Lower leg skin (tissue), 4 donors: ENCODE measurements at regions not wholly inside any gene's neighbourhood (a gene's known extent, or its start where the extent isn't known, plus 50 kb on each side); places are given as distances from the start of the nearest gene placed in this dataset.

Experiments used
- DNase-seq, 2 donors: peaks; one replicate each; pipeline ENCODE4 v3.0.0-alpha.2; 2019; ENCODE audit warnings: low spot score in 2 of 2
- H3K4me3 ChIP-seq: fragments of 200-600 bp; sonication (generic); 2 replicates; pipeline ENCODE4 v1.5.1; 2017; ENCODE audit warnings: mild to moderate bottlenecking, low read depth; ENCODE audit not compliant: poor library complexity, severe bottlenecking
- CTCF ChIP-seq, 3 donors: fragments of 450-650 bp; IDR thresholded peaks; one replicate each; pipeline ENCODE4 v1.5.1; 2016; ENCODE audit warnings: antibody characterized with exemption in 3 of 3, mild to moderate bottlenecking in 3 of 3, moderate library complexity in 2 of 3
- POLR2A ChIP-seq, 2 donors: fragments of 450-650 bp; IDR thresholded peaks; one replicate each; pipeline ENCODE4 v1.6.1; 2016 to 2017; ENCODE audit warnings: antibody characterized with exemption in 2 of 2, mild to moderate bottlenecking in 1 of 2, moderate library complexity in 1 of 2
- WGBS, 2 donors: methylation state at CpG; one replicate each; pipeline ENCODE4 v1.1.5; 2018; 5-methylcytosine and 5-hydroxymethylcytosine counted together
- intact Hi-C: fragments of 100-400 bp; cut with DNase I; formaldehyde crosslinking; loops from one replicate; pipeline ENCODE4 v1.15.0; 2023; ENCODE audit warnings: low total_unique reads

- intact Hi-C loops, result no loop called here
These were observed 99.3 kb downstream of the SLC24A2 start for GRCh38 chr9:19689328-19690101.

GRCh38 chr9:19683715-19684114 is 105.1 kb downstream of the SLC24A2 start:
- no peak overlapping the region for H3K4me3 ChIP-seq

More at GRCh38 chr9:19689328-19690101, 99.3 kb downstream of the SLC24A2 start:
- 56 to 65% methylated on average over 4 of the region's 4 CpGs for WGBS, 2 donors
- no peak for DNase-seq
- TF ChIP-seq CTCF (IDR thresholded peaks at IDR 0.05), result no peak
- H3K4me3 ChIP-seq, result no peak overlapping the region

GRCh38 chr9:19682397-19682796 is 106.4 kb downstream of the SLC24A2 start:
- no peak for DNase-seq
- 76 to 80% methylated on average over 2 of the region's 2 CpGs for WGBS, 2 donors

More at GRCh38 chr9:19683715-19684114, 105.1 kb downstream of the SLC24A2 start:
- 79 to 82% methylated on average over 2 of the region's 2 CpGs for WGBS, 2 donors
- TF ChIP-seq CTCF (IDR thresholded peaks at IDR 0.05) (no peak), POLR2A (IDR thresholded peaks at IDR 0.05) (no peak)
- DNase-seq, result no peak
- intact Hi-C loops, result no loop called here

DNA sequence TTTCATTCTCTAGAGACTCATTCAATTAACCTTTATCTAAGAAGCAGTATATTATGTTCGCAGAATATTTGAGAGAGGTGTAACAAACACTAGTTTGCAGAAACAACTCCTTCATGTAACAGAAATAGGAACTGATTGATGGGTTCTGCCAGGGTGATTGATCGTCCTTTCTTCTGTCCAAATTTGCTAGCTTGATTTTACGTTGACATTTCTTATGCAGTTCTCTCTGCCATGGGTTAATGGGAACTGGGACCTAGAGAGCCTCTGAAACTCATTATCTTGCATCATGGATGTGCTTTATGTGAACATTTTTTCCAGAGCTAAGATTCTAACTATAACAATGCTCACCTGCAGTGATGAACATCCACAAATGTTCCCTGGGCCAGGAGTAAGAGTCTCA is 107.0 kb downstream of the SLC24A2 start:
- DNase-seq, result no peak
- 87 to 90% methylated on average over 3 of the region's 3 CpGs for WGBS, 2 donors
- H3K4me3 ChIP-seq, result no peak overlapping the region
- no peak for TF ChIP-seq POLR2A (IDR thresholded peaks at IDR 0.05)
- TF ChIP-seq CTCF (IDR thresholded peaks at IDR 0.05), result no peak
- intact Hi-C loops, result no loop called here

More at GRCh38 chr9:19682397-19682796, 106.4 kb downstream of the SLC24A2 start:
- no peak for TF ChIP-seq POLR2A (IDR thresholded peaks at IDR 0.05)
- TF ChIP-seq CTCF (IDR thresholded peaks at IDR 0.05), result no peak
- H3K4me3 ChIP-seq, result no peak overlapping the region
- intact Hi-C loops, result no loop called here

DNA sequence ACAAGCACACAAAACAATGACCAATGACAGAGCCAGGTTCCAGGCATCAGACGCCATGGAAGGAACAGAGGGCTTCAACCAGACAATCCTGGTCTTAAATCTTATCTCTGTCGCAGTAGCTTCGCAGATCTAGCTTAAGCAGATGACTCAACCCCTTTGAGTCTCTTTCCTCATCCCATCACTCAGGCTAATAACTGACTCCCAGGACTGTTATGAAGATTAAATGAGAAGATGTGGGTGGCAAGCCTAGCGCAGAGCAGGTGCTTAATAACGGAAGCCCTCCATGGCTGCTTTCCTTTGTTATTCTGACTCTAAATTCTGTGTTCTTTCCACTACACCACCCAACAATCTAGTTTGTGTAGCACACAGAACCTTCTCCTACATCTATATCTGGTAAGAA is 110.9 kb downstream of the SLC24A2 start:
- no peak for DNase-seq
- 85 to 86% methylated on average over 5 of the region's 5 CpGs for WGBS, 2 donors
- H3K4me3 ChIP-seq, result no peak overlapping the region
- TF ChIP-seq POLR2A (IDR thresholded peaks at IDR 0.05) (no peak), CTCF (IDR thresholded peaks at IDR 0.05) (no peak)
- intact Hi-C loops, result loop anchor here (5.0 to 10.0 kb wide), 2 partner anchors 63 to 166 kb away; no protein-coding TSS in a partner anchor
